ENCODE measurements at regions not wholly inside any gene's neighbourhood (a gene's known extent, or its start where the extent isn't known, plus 50 kb on each side); places are given as distances from the start of the nearest gene placed in this dataset.

DNA sequence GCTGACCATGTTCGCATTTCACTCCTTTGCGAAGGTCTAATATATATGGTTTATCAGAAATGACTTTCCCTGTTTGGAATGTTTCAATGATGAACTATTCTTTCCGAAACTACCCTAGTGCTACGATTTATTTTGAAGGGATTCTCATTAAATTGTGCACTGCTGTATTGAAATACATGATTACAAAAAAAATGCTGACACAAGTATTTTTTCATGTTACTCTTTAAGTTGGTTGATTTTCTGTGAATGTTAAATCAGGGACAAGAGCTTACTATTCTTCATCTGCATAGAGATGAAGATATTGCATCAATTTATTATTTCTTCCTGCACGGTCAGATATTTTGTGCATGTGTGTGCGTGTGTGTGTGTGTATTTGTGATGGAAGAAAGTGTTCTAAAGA is 731.5 kb upstream of the AGA start:
- Mint-ChIP-seq H3K4me3 (ENCODE audit: unreplicated experiment) (no peak overlapping the region), H3K9me3 (ENCODE audit: unreplicated experiment) (no peaks in the 10 kb centered on the region), H3K36me3 (ENCODE audit: insufficient read depth, unreplicated experiment) (no peaks in the 10 kb centered on the region), H3K27ac (ENCODE audit: low read depth, unreplicated experiment) (no peak overlapping the region), H3K4me1 (ENCODE audit: insufficient read depth, unreplicated experiment) (no peaks in the 10 kb centered on the region), H3K27me3 (ENCODE audit: insufficient read depth, unreplicated experiment) (no peaks in the 10 kb centered on the region)
- POLR2A ChIA-PET = interaction anchor here (0.6 kb wide), 1 partner anchor 240 kb away, joined by 3 read pairs; no protein-coding TSS in a partner anchor
- DNase-seq (ENCODE audit: unreplicated experiment) = no peak
- intact Hi-C loops (cut with micrococcal nuclease) = no loop called here
- no TSS peak for BruUV-seq (replicated peaks)
- CTCF ChIA-PET = no interaction called here
- TF ChIP-seq, protein P1, sequence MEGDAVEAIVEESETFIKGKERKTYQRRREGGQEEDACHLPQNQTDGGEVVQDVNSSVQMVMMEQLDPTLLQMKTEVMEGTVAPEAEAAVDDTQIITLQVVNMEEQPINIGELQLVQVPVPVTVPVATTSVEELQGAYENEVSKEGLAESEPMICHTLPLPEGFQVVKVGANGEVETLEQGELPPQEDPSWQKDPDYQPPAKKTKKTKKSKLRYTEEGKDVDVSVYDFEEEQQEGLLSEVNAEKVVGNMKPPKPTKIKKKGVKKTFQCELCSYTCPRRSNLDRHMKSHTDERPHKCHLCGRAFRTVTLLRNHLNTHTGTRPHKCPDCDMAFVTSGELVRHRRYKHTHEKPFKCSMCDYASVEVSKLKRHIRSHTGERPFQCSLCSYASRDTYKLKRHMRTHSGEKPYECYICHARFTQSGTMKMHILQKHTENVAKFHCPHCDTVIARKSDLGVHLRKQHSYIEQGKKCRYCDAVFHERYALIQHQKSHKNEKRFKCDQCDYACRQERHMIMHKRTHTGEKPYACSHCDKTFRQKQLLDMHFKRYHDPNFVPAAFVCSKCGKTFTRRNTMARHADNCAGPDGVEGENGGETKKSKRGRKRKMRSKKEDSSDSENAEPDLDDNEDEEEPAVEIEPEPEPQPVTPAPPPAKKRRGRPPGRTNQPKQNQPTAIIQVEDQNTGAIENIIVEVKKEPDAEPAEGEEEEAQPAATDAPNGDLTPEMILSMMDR (IDR thresholded peaks at IDR 0.05; ENCODE audit: unreplicated experiment) = no peak

DNA sequence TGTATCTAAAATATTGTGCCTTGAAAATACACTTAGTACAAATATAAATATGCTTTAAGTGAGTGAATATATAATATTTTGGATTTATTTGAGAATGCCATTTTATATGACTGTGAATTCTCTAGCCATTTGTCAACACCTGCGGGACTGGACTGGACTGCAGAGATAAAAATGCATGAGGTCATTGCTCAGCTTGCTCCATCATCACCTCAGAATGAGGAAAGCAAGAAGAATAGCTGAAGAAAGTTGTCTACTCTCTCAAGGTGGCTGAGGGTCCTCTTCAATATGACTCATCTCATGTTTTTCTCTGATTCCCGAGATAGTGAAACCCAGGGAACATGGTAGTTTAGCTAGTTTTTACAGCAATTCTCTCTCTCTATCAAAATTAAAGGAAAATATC is 732.5 kb upstream of the AGA start:
- BruUV-seq (replicated peaks) = no TSS peak
- TF ChIP-seq, protein P1 (IDR thresholded peaks at IDR 0.05; ENCODE audit: unreplicated experiment) = no peak
- no peak for DNase-seq (ENCODE audit: unreplicated experiment)
- no peak overlapping the region for H3K27ac Mint-ChIP-seq (ENCODE audit: low read depth, unreplicated experiment)
- intact Hi-C loops (cut with micrococcal nuclease) = no loop called here
- H3K36me3 Mint-ChIP-seq (ENCODE audit: insufficient read depth, unreplicated experiment) = no peaks in the 10 kb centered on the region
- CTCF ChIA-PET = no interaction called here
- H3K27me3 Mint-ChIP-seq (ENCODE audit: insufficient read depth, unreplicated experiment) = no peaks in the 10 kb centered on the region
- H3K4me1 Mint-ChIP-seq (ENCODE audit: insufficient read depth, unreplicated experiment) = no peaks in the 10 kb centered on the region
- H3K9me3 Mint-ChIP-seq (ENCODE audit: unreplicated experiment) = no peaks in the 10 kb centered on the region
- no peak overlapping the region for H3K4me3 Mint-ChIP-seq (ENCODE audit: unreplicated experiment)
- POLR2A ChIA-PET = interaction anchor here (0.6 to 1.1 kb wide), 2 partner anchors 9 to 13 kb away, joined by 3 to 4 read pairs; no protein-coding TSS in a partner anchor

DNA sequence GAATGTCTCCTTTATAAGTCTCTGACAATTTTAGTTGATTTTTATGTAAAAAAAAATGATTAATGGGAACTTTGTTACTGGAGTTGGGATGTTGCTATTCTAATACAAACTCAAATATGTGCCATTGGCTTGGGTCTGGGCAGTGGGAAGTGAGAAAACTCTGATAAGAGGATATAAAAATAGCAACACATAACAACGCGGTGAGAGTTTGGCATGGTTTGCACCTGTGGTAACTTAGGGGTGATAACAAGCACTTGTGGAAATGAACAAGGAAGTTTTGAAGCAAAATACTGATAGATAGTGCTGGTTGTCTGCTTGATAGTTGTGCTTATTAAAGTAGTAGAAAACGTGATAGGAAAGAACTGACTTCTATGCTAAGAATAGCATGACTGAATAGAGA is 743.3 kb upstream of the AGA start:
- no peaks in the 10 kb centered on the region for H3K27me3 Mint-ChIP-seq (ENCODE audit: insufficient read depth, unreplicated experiment)
- H3K9me3 Mint-ChIP-seq (ENCODE audit: unreplicated experiment) = no peaks in the 10 kb centered on the region
- BruUV-seq (replicated peaks) = no TSS peak
- intact Hi-C loops (cut with micrococcal nuclease) = no loop called here
- peaks cover 13% of the 10 kb centered on the region for H3K4me1 Mint-ChIP-seq (ENCODE audit: insufficient read depth, unreplicated experiment)
- TF ChIP-seq, protein P1 (IDR thresholded peaks at IDR 0.05; ENCODE audit: unreplicated experiment) = no peak
- H3K4me3 Mint-ChIP-seq (ENCODE audit: unreplicated experiment) = no peak overlapping the region
- no peak for DNase-seq (ENCODE audit: unreplicated experiment)
- ChIA-PET POLR2A (no interaction called here), CTCF (no interaction called here)
- H3K27ac Mint-ChIP-seq (ENCODE audit: low read depth, unreplicated experiment) = no peak overlapping the region
- H3K36me3 Mint-ChIP-seq (ENCODE audit: insufficient read depth, unreplicated experiment) = no peaks in the 10 kb centered on the region

DNA sequence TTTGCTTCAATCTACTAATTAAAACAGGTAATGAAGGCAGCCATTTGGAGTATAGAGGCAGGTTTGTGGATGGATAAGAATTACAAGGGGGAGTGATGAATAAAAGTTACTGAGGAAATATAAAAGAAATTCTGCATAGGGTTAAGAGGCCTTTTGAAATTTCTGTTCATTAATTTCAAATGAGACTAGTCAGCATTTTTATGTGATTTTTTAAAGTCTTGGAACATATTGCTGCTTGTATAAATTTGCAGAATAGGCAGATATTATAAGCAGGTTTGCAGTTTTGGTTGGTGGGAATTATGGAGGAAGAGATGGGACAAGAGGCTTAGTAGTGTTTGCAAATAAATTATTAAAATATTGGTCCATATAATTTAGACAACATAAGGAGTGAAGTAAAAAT is 750.4 kb upstream of the AGA start:
- DNase-seq (ENCODE audit: unreplicated experiment) = no peak
- TF ChIP-seq, protein P1 (IDR thresholded peaks at IDR 0.05; ENCODE audit: unreplicated experiment) = no peak
- Mint-ChIP-seq H3K9me3 (ENCODE audit: unreplicated experiment) (peaks cover 8% of the 10 kb centered on the region), H3K4me3 (ENCODE audit: unreplicated experiment) (no peak overlapping the region), H3K27ac (ENCODE audit: low read depth, unreplicated experiment) (no peak overlapping the region), H3K27me3 (ENCODE audit: insufficient read depth, unreplicated experiment) (no peaks in the 10 kb centered on the region), H3K36me3 (ENCODE audit: insufficient read depth, unreplicated experiment) (no peaks in the 10 kb centered on the region), H3K4me1 (ENCODE audit: insufficient read depth, unreplicated experiment) (peaks cover 6% of the 10 kb centered on the region)
- ChIA-PET CTCF (no interaction called here), POLR2A (no interaction called here)
- intact Hi-C loops (cut with micrococcal nuclease) = no loop called here
- BruUV-seq (replicated peaks) = no TSS peak
